ENCODE measurements at regions not wholly inside any gene's neighbourhood (a gene's known extent, or its start where the extent isn't known, plus 50 kb on each side); places are given as distances from the start of the nearest gene placed in this dataset.

DNA sequence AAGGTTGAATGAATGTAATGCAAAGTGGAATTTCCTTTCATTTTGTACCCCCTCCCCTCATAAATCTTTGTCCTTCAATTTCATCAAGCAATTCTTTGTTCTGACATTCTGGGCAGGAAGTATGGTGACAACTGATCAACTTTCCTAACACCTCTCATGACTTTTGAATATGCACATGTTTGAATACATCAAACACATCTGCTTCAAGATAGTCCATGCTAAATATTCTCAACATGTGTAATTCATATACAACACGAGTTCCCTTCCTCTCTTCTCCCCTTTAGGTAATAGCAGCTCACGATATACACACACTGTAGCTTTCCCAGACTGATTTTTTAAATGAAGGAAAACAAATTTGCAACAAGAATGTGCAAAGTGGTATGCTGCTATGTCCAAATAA, 103.6 kb upstream of the EFNA5 start:
- intact Hi-C loops (cut with micrococcal nuclease; ENCODE audit: unreplicated experiment): no loop called here
- no peaks in the 10 kb centered on the region for H3K4me1 Mint-ChIP-seq (ENCODE audit: low read depth, unreplicated experiment)

DNA sequence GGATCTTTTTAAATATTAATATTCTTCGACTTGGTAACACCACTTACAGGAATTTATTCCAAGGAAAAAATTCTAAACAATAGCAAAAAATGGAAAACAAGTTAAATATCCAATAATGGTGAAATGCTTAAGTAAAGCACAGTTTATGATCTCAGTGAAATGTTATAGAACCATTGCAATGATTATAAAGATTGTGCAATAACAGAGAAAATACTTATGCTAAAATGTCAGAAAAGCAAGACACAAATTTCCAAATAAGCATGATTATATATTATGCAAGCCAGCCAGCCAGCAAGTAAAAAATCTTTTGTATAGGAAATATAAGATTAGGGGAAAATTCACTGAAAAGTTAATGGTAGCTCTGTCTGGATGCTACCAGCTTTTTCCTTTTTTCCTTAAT, 102.7 kb upstream of the EFNA5 start:
- BruUV-seq (replicated peaks): no TSS peak
- Histone ChIP-seq H3K27me3 (replicated peaks; ENCODE audit: control insufficient read depth, insufficient read depth, low read length) (no peaks in the 10 kb centered on the region), H3K36me3 (ENCODE audit: control insufficient read depth, insufficient read depth, low read length) (no peaks in the 10 kb centered on the region), H3K9me3 (no peaks in the 10 kb centered on the region), H3K4me1 (no peaks in the 10 kb centered on the region), H3K4me3 (ENCODE audit: low read depth, low read length) (no peak overlapping the region)
- ChIA-PET POLR2A (no interaction called here), CTCF (no interaction called here)
- TF ChIP-seq, protein P1, sequence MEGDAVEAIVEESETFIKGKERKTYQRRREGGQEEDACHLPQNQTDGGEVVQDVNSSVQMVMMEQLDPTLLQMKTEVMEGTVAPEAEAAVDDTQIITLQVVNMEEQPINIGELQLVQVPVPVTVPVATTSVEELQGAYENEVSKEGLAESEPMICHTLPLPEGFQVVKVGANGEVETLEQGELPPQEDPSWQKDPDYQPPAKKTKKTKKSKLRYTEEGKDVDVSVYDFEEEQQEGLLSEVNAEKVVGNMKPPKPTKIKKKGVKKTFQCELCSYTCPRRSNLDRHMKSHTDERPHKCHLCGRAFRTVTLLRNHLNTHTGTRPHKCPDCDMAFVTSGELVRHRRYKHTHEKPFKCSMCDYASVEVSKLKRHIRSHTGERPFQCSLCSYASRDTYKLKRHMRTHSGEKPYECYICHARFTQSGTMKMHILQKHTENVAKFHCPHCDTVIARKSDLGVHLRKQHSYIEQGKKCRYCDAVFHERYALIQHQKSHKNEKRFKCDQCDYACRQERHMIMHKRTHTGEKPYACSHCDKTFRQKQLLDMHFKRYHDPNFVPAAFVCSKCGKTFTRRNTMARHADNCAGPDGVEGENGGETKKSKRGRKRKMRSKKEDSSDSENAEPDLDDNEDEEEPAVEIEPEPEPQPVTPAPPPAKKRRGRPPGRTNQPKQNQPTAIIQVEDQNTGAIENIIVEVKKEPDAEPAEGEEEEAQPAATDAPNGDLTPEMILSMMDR (IDR thresholded peaks at IDR 0.05; ENCODE audit: insufficient read depth in 1 of 2, low read depth in 1 of 2, low read length in 1 of 2, severe bottlenecking in 1 of 2, unreplicated experiment in 1 of 2): no peak
- no peak for DNase-seq
- peaks cover 16% of the 10 kb centered on the region for H3K27me3 Mint-ChIP-seq (ENCODE audit: insufficient read depth, unreplicated experiment)
- no peak overlapping the region for H3K27ac Mint-ChIP-seq (ENCODE audit: unreplicated experiment)
- no peaks in the 10 kb centered on the region for H3K9me3 Mint-ChIP-seq (ENCODE audit: unreplicated experiment)
- no peaks in the 10 kb centered on the region for H3K4me1 Mint-ChIP-seq (ENCODE audit: low read depth, unreplicated experiment)
- no peak overlapping the region for H3K4me3 Mint-ChIP-seq (ENCODE audit: unreplicated experiment)
- no peaks in the 10 kb centered on the region for H3K36me3 Mint-ChIP-seq (ENCODE audit: insufficient read depth, unreplicated experiment)
- intact Hi-C loops (cut with micrococcal nuclease; ENCODE audit: unreplicated experiment): no loop called here

More for the DNA sequence above, 103.6 kb upstream of the EFNA5 start:
- POLR2A ChIA-PET: no interaction called here
- H3K9me3 Mint-ChIP-seq (ENCODE audit: unreplicated experiment): no peaks in the 10 kb centered on the region
- H3K27me3 Mint-ChIP-seq (ENCODE audit: insufficient read depth, unreplicated experiment): peaks cover 16% of the 10 kb centered on the region
- CTCF ChIA-PET: no interaction called here
- Histone ChIP-seq H3K9me3 (no peaks in the 10 kb centered on the region), H3K36me3 (ENCODE audit: control insufficient read depth, insufficient read depth, low read length) (no peaks in the 10 kb centered on the region), H3K27me3 (replicated peaks; ENCODE audit: control insufficient read depth, insufficient read depth, low read length) (no peaks in the 10 kb centered on the region), H3K4me3 (ENCODE audit: low read depth, low read length) (no peak overlapping the region), H3K4me1 (no peaks in the 10 kb centered on the region)
- H3K27ac Mint-ChIP-seq (ENCODE audit: unreplicated experiment): no peak overlapping the region
- BruUV-seq (replicated peaks): no TSS peak
- DNase-seq: no peak
- TF ChIP-seq, protein P1 (IDR thresholded peaks at IDR 0.05; ENCODE audit: insufficient read depth in 1 of 2, low read depth in 1 of 2, low read length in 1 of 2, severe bottlenecking in 1 of 2, unreplicated experiment in 1 of 2): no peak
- no peaks in the 10 kb centered on the region for H3K36me3 Mint-ChIP-seq (ENCODE audit: insufficient read depth, unreplicated experiment)
- H3K4me3 Mint-ChIP-seq (ENCODE audit: unreplicated experiment): no peak overlapping the region

DNA sequence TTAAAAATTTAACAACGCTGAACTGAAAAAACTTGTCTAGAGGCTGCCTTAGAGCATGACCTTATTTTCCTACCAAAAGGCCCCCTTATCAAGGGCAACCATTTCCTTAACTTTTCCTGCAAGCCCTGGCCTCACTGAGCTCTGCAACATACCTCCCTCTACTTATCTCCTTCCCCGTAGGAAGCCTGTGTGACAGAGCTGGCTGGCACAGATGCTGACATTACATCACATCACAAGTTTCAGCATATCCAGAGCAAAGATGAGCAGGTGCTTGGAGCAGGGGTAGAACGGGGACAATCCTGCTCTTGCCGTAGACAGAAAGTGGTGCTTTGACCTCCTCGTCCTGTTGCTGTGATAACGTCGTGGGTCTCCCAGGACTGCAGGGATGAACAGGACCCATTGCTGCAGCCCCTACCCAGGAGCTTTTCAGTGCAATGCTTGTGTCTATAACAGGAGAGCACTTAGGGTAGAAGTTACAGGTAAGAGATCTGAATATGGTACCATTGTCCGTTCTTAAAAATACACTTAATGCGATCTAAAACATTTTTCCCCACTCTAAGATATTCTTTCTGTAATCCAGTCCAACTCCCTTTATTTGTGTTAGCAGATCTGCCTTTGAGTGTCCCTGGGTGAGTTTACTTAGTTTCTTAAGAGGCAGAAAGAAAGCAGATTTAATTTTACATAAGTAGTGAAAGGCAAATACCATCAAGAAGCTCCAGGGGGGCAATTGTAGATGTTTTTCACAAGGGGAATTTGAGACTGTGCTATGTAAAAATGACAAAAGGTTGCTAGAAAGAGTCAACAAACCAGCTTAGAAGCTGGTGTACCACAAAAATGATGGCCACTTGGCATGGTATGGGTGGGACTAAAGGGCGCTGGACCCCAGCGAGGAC, 101.9 kb upstream of the EFNA5 start:
- ChIA-PET CTCF (no interaction called here), POLR2A (no interaction called here)
- Mint-ChIP-seq H3K36me3 (ENCODE audit: insufficient read depth, unreplicated experiment) (no peaks in the 10 kb centered on the region), H3K9me3 (ENCODE audit: unreplicated experiment) (no peaks in the 10 kb centered on the region), H3K4me1 (ENCODE audit: low read depth, unreplicated experiment) (no peaks in the 10 kb centered on the region), H3K27me3 (ENCODE audit: insufficient read depth, unreplicated experiment) (peaks cover 16% of the 10 kb centered on the region), H3K4me3 (ENCODE audit: unreplicated experiment) (no peak overlapping the region), H3K27ac (ENCODE audit: unreplicated experiment) (no peak overlapping the region)
- no peak for DNase-seq
- H3K4me3 ChIP-seq (ENCODE audit: low read depth, low read length): no peak overlapping the region
- no peaks in the 10 kb centered on the region for H3K27me3 ChIP-seq (replicated peaks; ENCODE audit: control insufficient read depth, insufficient read depth, low read length)
- TF ChIP-seq, protein P1 (IDR thresholded peaks at IDR 0.05; ENCODE audit: insufficient read depth in 1 of 2, low read depth in 1 of 2, low read length in 1 of 2, severe bottlenecking in 1 of 2, unreplicated experiment in 1 of 2): no peak
- intact Hi-C loops (cut with micrococcal nuclease; ENCODE audit: unreplicated experiment): no loop called here
- no TSS peak for BruUV-seq (replicated peaks)
- no peaks in the 10 kb centered on the region for H3K9me3 ChIP-seq
- H3K4me1 ChIP-seq: no peaks in the 10 kb centered on the region
- H3K36me3 ChIP-seq (ENCODE audit: control insufficient read depth, insufficient read depth, low read length): no peaks in the 10 kb centered on the region

All from Caco-2 (cell line).